ENCODE measurements at regions not wholly inside any gene's neighbourhood (a gene's known extent, or its start where the extent isn't known, plus 50 kb on each side); places are given as distances from the start of the nearest gene placed in this dataset.

DNA sequence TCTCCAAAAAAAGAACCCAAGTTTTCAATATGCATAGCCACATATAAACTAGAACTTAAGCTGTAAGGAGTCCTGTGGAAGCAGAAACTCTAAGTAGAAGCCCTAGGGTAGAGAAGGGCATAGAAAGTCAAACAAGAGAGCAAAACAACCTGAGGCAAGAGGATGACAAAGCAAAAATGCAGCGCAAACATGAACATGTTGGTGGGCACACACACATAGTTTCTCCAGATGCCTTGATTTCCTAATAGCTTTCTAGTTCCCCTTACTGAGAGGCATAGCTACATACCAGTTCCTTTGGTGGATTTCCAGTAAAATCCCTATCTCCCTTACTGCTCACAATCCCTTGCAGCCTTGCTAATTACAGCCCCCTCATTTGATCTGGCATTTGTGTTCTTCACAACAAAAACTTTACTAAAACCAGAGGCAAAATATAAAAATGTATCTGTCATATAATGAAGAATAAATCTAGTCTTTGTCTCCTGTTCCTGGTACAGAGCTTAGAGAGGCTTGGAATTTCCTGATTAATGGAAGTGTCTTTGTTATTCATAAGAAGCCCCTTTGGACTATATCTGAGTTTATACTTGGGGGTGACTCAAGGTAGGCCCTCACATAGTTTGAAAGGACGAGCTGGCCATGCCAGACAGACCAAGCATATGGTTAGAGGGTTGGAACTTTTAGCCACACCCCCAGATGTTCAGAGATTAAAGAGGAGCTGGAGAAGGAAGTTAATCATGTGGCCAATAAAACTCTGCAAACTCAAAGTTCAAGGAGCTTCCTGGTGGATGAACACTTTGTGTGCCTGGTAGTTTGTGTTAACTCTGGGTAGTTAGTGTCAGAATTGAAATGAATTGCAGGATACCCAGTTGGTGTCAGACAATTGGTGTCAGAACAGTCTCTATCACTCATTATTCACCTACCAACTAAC, 52.7 kb upstream of the ZCCHC13 start:
- peak; percentile 45 to 87 for DNase-seq (ENCODE audit: low read depth in 1 of 2, low spot score in 1 of 2)
- Histone ChIP-seq H3K4me3 (replicated peaks; ENCODE audit: insufficient read depth, low read length) (no peak overlapping the region), H3K27ac (replicated peaks) (peak overlapping the region; percentile 75), H3K27me3 (ENCODE audit: insufficient read depth, poor library complexity, severe bottlenecking) (no peaks in the 10 kb centered on the region)
- TF ChIP-seq POLR2AphosphoS5 (IDR thresholded peaks at IDR 0.05; ENCODE audit: low read depth) (no peak; the same call in 1 of the 2 replicates), SPI1 (IDR thresholded peaks at IDR 0.05; ENCODE audit: borderline replicate concordance, low read depth) (peak; percentile 49; the same call in 1 of the 2 replicates)

DNA sequence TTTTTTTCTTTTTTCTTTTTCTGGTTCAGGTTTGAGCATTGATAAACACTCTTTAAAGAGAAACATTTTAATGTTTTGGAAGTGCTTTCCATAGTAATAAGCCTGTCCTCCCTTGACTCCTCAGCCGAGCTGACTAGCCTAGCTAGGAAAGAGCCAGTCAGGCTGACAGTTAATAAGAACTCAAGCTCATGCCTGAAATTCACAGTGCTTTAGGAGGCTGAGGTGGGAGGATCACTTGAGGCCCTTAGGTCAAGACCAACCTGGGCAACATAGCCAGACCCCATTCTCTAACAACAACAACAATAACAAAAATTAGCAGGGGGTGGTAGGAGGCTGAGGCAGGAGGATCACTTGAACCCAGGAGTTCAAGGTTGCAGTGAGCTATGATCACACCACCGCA, 53.4 kb upstream of the ZCCHC13 start:
- Histone ChIP-seq H3K27me3 (ENCODE audit: insufficient read depth, poor library complexity, severe bottlenecking) (no peaks in the 10 kb centered on the region), H3K27ac (replicated peaks) (peak overlapping the region; percentile 75)
- TF ChIP-seq GABPA (IDR thresholded peaks at IDR 0.05; ENCODE audit: low read depth) = no peak
- TF ChIP-seq, protein P1, sequence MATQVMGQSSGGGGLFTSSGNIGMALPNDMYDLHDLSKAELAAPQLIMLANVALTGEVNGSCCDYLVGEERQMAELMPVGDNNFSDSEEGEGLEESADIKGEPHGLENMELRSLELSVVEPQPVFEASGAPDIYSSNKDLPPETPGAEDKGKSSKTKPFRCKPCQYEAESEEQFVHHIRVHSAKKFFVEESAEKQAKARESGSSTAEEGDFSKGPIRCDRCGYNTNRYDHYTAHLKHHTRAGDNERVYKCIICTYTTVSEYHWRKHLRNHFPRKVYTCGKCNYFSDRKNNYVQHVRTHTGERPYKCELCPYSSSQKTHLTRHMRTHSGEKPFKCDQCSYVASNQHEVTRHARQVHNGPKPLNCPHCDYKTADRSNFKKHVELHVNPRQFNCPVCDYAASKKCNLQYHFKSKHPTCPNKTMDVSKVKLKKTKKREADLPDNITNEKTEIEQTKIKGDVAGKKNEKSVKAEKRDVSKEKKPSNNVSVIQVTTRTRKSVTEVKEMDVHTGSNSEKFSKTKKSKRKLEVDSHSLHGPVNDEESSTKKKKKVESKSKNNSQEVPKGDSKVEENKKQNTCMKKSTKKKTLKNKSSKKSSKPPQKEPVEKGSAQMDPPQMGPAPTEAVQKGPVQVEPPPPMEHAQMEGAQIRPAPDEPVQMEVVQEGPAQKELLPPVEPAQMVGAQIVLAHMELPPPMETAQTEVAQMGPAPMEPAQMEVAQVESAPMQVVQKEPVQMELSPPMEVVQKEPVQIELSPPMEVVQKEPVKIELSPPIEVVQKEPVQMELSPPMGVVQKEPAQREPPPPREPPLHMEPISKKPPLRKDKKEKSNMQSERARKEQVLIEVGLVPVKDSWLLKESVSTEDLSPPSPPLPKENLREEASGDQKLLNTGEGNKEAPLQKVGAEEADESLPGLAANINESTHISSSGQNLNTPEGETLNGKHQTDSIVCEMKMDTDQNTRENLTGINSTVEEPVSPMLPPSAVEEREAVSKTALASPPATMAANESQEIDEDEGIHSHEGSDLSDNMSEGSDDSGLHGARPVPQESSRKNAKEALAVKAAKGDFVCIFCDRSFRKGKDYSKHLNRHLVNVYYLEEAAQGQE (IDR thresholded peaks at IDR 0.05; ENCODE audit: insufficient replicate concordance, low read depth) = no peak
- TF ChIP-seq SPI1 (IDR thresholded peaks at IDR 0.05; ENCODE audit: borderline replicate concordance, low read depth) = no peak
- TF ChIP-seq, protein P2, sequence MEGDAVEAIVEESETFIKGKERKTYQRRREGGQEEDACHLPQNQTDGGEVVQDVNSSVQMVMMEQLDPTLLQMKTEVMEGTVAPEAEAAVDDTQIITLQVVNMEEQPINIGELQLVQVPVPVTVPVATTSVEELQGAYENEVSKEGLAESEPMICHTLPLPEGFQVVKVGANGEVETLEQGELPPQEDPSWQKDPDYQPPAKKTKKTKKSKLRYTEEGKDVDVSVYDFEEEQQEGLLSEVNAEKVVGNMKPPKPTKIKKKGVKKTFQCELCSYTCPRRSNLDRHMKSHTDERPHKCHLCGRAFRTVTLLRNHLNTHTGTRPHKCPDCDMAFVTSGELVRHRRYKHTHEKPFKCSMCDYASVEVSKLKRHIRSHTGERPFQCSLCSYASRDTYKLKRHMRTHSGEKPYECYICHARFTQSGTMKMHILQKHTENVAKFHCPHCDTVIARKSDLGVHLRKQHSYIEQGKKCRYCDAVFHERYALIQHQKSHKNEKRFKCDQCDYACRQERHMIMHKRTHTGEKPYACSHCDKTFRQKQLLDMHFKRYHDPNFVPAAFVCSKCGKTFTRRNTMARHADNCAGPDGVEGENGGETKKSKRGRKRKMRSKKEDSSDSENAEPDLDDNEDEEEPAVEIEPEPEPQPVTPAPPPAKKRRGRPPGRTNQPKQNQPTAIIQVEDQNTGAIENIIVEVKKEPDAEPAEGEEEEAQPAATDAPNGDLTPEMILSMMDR (IDR thresholded peaks at IDR 0.05; ENCODE audit: insufficient read depth, low read length) = no peak
- no peak for TF ChIP-seq POLR2AphosphoS5 (IDR thresholded peaks at IDR 0.05; ENCODE audit: low read depth)

DNA sequence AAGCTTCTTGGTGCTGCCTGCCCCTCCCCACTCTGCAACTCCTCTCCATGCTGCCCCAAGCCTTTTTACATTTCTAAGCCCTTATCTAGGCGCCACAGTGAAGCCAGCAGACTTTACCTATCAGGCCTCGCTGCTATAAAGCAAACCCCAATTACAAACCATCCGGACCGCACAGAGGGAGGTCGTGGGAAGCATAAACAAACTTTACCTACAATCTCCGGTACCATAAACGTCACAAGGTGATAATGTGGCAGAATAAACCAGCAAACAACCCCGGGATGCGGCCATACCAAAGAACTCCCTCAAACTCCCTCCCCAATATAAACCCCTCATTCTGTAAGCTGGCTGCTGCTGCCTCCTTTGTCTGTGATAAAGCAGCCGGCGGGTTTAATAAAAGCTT, 54.0 kb upstream of the ZCCHC13 start:
- TF ChIP-seq, protein P2 (IDR thresholded peaks at IDR 0.05; ENCODE audit: insufficient read depth, low read length) = no peak
- TF ChIP-seq POLR2AphosphoS5 (IDR thresholded peaks at IDR 0.05; ENCODE audit: low read depth) (no peak), SPI1 (IDR thresholded peaks at IDR 0.05; ENCODE audit: borderline replicate concordance, low read depth) (no peak), GABPA (IDR thresholded peaks at IDR 0.05; ENCODE audit: low read depth) (no peak)
- TF ChIP-seq, protein P1 (IDR thresholded peaks at IDR 0.05; ENCODE audit: insufficient replicate concordance, low read depth) = no peak
- no peaks in the 10 kb centered on the region for H3K27me3 ChIP-seq (ENCODE audit: insufficient read depth, poor library complexity, severe bottlenecking)
- no peak overlapping the region for H3K4me3 ChIP-seq (replicated peaks; ENCODE audit: insufficient read depth, low read length)
- peak overlapping the region; percentile 75 for H3K27ac ChIP-seq (replicated peaks)
- no peak for DNase-seq (ENCODE audit: low read depth in 1 of 2, low spot score in 1 of 2)

More for the DNA sequence above, 53.4 kb upstream of the ZCCHC13 start:
- no peak for DNase-seq (ENCODE audit: low read depth in 1 of 2, low spot score in 1 of 2)
- H3K4me3 ChIP-seq (replicated peaks; ENCODE audit: insufficient read depth, low read length) = no peak overlapping the region

DNA sequence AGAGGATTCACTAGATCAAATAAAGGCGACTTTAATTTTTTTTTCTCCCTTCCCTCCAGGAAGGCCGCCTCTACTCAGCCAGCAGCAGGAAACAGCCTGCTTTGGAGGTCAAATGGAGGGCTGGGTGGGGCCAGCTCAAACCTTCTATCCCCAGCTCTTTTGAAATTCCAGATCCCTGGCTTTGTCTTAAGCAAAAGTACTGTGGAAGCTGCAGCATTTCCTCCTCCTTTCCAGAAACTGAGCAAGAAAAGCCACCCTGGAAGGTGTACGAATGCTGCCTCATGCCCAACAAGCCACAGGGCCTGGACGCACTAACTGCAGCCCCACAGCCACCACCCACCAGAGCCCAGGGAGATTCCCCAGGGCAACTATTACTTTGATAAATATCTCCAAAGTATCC, 55.1 kb upstream of the ZCCHC13 start:
- TF ChIP-seq SPI1 (IDR thresholded peaks at IDR 0.05; ENCODE audit: borderline replicate concordance, low read depth) (no peak), POLR2AphosphoS5 (IDR thresholded peaks at IDR 0.05; ENCODE audit: low read depth) (no peak), GABPA (IDR thresholded peaks at IDR 0.05; ENCODE audit: low read depth) (no peak)
- TF ChIP-seq, protein P2 (IDR thresholded peaks at IDR 0.05; ENCODE audit: insufficient read depth, low read length) = no peak
- TF ChIP-seq, protein P1 (IDR thresholded peaks at IDR 0.05; ENCODE audit: insufficient replicate concordance, low read depth) = no peak
- Histone ChIP-seq H3K27ac (replicated peaks) (no peak overlapping the region), H3K4me3 (replicated peaks; ENCODE audit: insufficient read depth, low read length) (no peak overlapping the region), H3K27me3 (ENCODE audit: insufficient read depth, poor library complexity, severe bottlenecking) (no peaks in the 10 kb centered on the region)
- no peak for DNase-seq (ENCODE audit: low read depth in 1 of 2, low spot score in 1 of 2)
